H1 (cell line): ENCODE measurements at regions not wholly inside any gene's neighbourhood (a gene's known extent, or its start where the extent isn't known, plus 50 kb on each side); places are given as distances from the start of the nearest gene placed in this dataset.

Experiments
- CBX5 ChIP-seq: fragments of 300-800, 300-1000 bp; sonication (generic); IDR thresholded peaks from 2 replicates; pipeline ENCODE4 v1.7.1; 2016; ENCODE audit warnings: antibody characterized with exemption, low read length, low read depth
- HDAC6 ChIP-seq: IDR thresholded peaks from one replicate; pipeline ENCODE4 v1.7.1; 2012; ENCODE audit warnings: low read depth, mild to moderate bottlenecking, inconsistent platforms, low read length, moderate library complexity
- TF ChIP-seq, protein P1 (sequence below): IDR thresholded peaks from 2 replicates; pipeline ENCODE4 v1.6.1; 2011; ENCODE audit warnings: low read length, improper control_type of control experiment

DNA sequence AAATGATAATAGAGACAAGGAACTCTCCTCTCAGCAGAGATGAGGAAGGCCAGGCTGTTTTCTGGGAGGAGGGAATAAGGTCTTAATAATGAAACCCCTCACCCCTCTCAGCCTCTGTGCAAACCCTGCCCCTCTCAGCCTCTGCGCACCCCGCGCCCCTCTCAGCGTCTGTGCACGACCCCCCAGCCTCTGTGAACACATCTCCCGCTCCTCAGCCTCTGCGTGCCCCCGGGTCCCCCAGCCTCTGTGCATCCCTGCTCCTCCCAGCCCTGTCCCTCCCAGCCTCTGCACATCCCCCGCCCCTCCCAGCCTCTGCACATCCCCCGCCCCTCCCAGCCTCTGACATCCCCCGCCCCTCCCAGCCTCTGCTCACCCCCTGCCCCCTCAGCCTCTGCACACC, 837.8 kb downstream of the TBC1D22A start (continued):
- TF ChIP-seq, protein P1, sequence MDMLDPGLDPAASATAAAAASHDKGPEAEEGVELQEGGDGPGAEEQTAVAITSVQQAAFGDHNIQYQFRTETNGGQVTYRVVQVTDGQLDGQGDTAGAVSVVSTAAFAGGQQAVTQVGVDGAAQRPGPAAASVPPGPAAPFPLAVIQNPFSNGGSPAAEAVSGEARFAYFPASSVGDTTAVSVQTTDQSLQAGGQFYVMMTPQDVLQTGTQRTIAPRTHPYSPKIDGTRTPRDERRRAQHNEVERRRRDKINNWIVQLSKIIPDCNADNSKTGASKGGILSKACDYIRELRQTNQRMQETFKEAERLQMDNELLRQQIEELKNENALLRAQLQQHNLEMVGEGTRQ: no peak
- TF ChIP-seq HDAC6 (no peak), CBX5 (no peak)
